Stimulated activated CD8-positive, alpha-beta memory T cell treated with anti-CD3 and anti-CD28 coated beads, Interleukin-4, amount 100 ng/mL, for 48 hours (primary cell): ENCODE measurements at regions not wholly inside any gene's neighbourhood (a gene's known extent, or its start where the extent isn't known, plus 50 kb on each side); places are given as distances from the start of the nearest gene placed in this dataset.

Experiments used
- DNase-seq: peaks from one replicate; pipeline ENCODE4 v3.0.0-alpha.2; 2020

DNA sequence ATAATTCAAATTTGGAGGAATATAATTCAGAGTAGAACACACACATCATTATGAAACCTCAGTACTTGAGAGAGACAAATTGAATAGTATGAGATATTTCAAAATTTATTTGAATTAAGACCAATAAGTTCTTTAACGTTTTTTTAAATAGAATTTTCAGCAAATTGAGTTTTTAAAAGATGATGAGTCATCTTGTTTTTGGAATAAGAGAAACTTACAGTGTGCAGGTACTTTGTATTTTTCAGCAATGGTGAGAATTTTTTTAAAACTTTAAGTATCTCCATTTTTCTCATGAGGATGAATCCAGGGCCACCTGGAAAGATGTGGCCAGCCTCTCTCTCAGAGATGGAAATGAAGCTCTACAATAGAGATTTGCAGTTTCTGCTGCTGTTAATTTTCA lies 1015.0 kb upstream of the TENM4 start:
- DNase-seq, result no peak

DNA sequence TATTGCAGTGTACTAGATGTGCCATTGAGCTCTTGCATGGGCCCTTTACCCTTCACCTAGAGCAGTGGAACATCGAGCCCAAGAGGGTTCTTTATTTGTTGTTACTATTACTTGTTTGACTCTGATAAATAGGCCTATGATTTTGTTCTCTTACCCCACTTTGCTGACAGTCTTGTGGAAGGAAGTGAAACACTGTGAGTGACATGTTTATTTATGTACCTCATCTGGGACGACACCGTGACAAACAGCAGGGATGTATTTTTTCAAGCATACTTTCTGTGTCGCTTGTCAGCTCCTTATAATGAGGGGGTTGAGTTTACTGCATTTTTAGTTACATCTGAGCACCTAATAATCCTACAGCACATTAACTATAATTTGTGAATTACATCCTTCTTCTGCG lies 1010.3 kb upstream of the TENM4 start:
- no peak for DNase-seq

DNA sequence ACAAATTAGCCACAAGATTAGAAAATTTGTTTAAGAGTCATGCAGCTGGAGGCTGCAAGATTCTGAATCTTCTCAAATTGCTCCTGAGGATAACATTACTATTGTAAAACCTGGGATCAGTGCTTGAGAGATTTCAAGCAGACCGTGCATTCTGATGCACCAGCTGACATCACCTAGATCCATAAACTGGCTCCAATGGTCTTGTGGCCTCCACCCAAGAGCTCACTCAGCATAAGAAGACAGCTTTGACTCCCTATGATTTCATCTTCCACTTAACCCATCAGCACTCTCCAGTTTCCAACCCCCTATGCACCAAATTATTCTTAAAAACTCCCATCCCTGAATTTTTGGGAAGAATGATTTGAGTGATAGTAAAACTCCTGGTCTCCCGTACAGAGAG lies 1007.9 kb upstream of the TENM4 start:
- DNase-seq, result no peak

DNA sequence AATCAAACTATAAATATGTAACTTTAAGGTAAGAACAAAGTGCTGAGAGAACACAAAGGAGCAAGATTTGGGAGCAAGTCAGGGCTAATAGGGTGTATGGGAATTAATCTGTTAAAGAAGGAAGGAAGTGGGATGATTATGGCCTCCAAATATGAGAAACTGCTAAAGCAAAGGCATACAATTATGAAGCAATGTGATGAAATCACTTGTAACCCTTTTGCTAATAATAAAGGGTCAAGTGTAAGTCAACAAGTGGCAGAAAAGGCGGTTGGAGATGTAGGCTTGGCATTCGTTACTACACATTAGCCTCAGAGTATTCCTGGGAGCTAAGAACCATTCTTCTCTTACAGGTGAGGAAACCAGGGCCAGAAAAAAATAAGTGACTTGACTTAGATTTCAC lies 1002.3 kb upstream of the TENM4 start:
- DNase-seq, result no peak

DNA sequence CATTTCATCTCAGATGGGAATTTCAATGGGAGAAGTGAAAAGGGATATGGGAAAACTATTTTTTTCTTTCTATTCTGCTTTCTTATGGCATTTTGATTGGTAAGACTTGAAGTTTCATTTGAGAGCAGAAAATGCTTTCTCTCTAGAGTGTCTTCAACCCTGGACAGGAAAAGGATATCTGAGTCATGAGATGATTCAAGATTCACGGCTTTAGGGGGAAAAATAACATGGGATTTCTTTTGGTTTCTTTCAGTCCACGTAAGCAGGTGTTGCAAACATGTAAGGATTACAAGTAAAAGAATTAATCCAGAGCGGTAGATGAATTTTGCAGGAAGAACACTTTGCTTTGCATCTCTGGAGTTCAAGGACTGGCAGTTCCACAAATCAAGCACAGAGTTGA lies 1001.0 kb upstream of the TENM4 start:
- DNase-seq, result no peak

DNA sequence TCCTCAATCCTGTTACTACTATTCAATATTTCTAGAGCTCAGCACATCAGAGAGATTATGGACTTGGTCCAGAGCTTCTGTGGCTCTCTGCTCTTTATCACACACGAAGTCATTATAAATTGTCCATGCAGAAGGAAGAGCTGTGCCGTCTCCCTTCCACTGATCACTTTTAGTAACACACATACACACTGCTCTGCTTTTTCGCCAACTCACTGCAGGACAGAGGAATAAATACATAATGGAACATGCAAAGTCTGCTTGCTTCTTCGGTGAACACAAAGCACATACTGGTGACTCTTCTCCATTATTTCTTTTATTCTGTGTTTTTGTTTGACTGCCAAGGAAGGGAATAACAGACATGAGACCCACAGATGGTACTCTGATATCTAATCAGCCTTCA lies 1000.0 kb upstream of the TENM4 start:
- DNase-seq, result no peak

DNA sequence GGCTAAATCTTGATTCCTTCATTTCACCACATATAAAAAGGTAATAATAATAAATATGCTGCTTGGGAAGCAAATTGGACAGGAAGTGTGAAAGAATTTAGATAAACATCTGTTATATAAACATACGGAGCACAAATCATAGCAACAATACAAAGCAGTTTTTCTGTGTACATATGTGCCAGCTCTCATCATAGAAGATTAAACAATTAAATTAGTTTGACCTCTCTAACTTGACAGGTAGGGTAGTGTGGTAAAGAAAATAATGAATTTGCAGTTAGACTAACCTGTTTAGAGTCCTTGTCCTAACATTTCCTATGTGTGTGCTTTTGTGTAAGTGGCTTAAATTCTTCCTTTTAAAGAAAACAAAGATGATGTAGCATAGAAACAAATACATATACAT lies 995.7 kb upstream of the TENM4 start:
- DNase-seq, result no peak

DNA sequence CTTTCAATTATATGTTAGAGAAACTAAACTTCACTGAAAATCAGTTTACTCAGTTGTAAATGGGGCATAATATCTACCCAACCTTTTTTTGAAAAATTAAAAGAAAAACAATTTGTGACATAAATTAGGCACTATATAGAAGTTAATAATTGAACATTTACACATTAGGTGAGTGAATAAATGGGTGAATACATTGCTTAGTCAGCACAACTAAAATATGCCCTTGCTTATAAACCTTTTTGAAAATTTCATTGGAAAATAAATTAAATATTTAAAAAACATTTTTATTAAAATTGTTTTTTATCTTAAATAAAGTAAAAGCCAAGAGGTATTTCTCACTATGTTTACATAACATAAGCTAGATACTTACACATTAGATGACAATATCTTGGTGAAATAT lies 994.5 kb upstream of the TENM4 start:
- DNase-seq, result no peak

DNA sequence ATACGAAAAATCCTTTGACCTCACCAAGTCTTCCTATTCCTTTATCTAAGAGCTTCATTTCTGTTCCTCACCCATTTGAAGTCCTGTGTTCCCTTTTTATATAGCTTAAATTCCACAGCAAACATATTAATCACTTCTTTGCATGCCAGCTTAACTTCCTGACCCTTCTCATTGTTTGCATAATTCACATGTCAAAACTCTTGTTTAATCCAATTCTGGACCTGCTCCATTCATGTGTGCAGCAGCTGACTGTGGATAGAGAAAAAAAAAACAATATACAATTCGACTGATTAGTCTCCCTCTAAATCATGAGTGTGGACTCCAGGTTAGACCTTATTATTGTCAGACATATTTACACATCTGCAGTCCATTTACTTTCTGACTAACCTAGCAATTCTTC lies 991.2 kb upstream of the TENM4 start:
- DNase-seq, result no peak

DNA sequence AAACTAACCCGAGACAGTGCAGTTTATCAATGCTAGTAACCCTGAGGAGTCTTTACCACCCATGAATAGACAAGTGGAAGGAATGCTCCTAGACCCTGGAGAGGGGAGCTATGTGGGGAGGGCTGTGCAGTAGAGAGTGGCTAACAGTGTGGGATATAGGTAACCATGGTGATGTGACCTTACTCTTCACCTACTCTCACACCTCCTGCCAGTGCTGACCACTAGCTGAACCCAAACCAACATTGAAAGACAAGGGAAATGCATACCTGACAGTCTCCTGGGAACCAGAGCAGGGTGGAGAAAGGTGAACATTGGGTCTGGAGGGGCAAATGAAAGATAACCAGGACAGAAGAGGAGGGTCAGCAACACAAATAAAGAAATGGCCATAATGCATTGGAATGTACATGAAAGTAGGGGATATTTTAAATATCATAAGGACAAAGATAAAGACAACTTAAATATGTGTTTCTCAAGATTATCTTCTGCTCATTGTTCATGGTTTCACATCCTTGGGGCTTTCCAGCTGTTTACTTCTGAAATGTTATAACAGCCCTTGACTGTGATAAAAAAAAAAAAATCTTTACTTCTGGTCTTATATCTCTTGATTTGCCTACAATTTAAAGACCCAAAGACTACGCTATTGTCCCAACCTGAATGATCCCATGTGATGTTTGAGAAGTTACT lies 983.3 kb upstream of the TENM4 start:
- DNase-seq, result no peak

DNA sequence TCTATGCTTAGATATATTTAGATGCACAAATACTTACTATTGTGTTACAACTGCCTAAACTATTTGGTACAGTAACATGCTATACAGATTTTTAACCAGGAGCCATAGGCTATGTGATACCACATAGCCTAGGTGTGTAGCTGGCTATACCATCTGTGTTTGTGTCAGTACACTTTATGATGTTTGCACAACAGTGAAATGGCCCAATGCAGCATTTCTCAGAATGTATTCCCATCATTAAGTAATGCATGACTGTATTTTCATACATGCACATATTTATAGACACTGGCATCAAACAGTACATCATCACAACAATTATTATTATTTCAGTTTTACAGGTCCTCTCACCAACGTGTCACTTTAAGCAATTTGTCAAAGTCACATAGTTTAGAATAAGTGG lies 979.5 kb upstream of the TENM4 start:
- no peak for DNase-seq

DNA sequence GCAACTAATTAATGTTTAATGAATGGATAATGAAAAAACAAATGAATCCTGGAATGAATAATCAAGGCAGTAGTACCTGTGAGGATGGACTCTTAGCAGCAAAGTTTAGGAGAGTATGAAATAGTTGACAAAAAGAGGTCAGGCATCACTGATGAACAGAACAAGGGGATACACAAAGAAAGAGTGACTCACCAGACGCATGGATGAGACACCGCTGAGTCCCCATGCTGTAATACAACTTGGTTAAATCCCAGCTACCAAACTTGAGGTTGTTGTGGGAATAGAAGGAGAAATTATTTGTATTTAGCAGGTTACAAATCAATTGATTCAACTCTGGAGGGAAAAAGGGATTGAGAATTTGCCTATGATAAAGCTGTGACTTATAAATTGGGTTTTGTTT lies 976.9 kb upstream of the TENM4 start:
- no peak for DNase-seq

DNA sequence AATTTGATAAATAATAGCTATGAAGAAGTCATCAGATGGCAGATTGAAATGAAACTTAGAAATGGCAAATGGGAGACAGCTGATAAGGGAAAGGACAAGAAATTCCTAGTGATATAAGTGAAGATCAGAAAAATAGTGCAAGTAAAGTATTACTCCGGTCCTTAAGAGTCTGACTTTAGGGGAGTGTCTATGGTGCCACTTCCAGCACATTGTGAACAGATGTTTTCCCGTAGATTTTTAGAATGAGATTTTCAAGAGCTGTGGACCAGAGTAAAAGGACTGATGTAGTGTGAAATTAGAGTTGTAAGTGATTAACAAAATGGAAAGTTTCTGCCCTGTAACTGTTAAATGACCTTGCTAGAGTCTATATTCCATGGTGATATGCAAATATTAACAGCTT lies 974.8 kb upstream of the TENM4 start:
- no peak for DNase-seq

DNA sequence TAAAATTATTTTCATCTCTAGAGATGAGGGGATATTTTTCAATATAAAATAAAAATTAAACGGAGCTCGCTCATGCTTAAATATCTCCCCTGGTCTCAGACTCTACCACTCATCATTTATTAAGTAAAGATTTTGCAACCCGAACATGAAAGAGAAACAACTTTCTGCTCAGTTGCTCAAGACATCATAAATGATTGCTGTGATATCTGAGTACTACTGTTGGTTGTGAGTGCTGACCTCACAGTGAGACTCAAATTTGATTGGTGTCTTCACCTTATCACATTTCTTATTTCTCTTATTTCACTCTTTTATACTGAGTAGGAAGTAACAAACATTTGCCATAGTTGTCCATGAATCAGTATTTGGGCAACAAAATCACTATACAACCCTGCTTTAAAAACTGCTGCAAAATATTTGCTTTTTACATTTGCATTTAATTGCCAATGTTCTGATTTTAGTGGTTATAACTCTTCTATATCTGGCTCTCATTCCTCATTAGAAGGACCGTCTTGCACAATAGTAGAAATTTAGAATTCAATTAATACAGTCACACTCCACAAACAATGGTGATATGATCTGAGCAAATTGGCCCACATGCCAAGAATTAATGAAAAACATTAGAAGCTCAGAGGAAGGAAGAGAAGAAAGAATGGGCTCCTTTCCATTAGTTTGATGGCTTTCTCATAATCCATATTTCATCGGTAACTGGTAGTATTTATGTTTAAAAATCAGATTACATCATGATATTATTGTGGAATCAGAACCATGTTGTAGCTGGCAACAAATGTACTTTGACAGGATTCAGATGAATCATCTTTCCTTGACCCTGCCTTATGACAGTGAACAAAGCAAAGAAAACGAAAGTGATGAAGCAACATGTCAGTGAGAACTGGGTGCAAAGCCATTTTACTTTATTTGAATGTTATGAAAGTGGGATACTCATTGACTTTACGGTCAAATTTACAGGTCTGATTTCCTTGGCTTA lies 973.6 kb upstream of the TENM4 start:
- no peak for DNase-seq

DNA sequence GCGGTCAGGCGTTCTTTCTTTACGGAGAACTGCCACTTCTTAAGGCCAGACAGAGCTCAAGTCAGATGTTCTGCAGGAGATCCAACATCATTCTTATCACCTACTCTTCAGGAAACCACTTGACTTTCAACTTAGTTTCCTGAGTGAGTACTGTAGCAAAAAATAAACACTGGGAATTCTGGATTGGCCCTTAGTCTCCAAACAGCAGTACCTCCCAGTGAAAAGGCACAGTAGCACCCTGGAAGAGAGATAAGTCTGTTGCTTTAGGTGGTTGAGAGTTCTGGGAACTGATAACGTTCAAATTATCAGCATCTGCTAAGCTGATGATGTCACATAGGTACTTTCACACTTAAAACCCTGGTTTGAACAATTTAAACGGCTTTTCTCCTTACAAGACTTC lies 971.8 kb upstream of the TENM4 start:
- DNase-seq, result no peak

DNA sequence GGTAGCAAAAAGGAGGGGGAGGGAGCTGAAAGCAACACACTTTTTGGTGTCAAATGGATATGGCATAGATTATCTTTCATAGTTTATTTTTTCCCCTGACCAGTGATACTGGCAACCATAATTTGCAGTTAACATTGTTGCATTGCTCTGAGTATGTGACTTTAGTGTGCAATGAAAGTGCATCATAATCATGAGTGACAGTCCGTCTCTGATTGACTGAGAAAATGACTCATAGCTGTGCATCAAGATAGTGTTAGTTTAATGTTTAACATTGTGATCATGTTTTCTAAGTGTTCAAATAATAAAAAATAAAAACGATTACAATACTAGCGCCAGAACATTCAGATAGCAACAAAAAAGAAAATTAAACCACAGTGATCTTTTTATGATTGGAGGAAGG lies 952.4 kb upstream of the TENM4 start:
- no peak for DNase-seq

DNA sequence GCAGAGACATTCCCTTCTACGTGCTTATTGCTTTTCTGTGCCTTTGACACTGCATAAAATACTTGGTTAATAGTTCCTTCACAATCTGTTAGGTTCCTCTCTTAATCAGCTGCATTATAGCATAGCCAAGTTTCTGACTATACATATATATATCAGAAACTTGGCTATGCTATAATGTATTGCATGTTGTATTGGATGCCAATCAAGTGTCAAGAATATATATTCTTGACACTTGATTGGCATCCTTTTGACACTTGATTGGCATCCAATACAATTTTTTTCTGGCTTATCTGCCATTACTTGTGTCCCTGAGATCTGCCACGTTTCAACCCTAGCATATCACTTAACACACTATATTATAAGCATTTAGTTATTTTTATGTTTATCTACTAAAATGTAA lies 949.7 kb upstream of the TENM4 start:
- no peak for DNase-seq

DNA sequence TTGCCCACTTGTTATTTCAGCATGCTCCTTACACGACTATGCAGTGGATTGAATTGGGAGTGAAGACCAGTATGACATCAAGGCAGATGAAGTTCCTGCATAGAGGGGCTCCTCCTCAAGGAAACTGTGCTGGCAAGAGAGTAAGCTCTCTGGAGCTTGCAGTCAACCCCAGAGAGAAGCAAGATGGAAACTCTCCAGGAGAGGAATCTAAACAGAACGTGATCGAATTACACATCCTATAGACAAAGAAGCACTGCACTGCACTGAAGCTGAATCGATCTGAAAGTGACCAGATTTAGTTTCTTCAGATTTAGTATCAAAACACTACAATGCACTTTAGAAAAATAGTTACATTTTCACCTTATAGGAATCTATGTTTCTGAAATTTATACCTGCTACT lies 947.7 kb upstream of the TENM4 start:
- DNase-seq, result no peak

DNA sequence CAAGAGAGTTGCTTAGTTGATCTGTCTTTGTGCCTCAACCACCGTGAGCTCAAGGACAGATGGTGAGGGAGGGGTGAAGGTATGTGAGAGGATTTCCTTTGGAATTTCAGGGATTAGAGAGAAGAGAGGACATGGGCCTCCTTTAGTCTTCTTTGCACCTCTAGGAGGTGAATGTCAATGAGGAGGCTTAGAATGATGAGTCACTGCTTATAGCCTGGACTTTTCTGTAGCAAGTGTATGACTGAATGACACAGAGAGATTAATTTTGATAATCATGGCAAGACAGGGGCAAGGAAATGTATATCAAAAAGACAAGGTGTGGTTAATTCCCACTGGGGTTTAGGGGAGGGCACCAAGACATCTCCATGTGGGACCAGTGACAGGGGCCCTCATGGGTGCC lies 947.3 kb upstream of the TENM4 start:
- no peak for DNase-seq

DNA sequence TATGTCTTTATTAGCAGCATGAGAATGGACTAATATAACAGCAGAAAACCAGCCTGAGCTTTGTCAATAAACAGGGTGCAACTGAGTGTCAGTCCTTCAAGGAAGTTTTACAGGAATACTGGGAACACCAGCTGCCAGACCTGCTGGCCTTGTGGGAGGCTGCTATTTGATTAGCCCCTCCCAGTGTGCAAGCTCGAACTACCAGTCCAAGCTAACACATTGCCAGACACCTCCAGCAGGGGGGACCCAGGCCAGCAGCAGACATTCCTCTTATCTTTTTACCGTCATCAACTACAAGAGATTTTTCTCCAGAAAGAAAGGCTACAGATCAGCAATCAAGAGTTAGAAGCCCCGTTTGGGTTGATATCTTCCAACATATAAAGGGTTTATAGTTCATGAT lies 942.8 kb upstream of the TENM4 start:
- DNase-seq, result no peak

DNA sequence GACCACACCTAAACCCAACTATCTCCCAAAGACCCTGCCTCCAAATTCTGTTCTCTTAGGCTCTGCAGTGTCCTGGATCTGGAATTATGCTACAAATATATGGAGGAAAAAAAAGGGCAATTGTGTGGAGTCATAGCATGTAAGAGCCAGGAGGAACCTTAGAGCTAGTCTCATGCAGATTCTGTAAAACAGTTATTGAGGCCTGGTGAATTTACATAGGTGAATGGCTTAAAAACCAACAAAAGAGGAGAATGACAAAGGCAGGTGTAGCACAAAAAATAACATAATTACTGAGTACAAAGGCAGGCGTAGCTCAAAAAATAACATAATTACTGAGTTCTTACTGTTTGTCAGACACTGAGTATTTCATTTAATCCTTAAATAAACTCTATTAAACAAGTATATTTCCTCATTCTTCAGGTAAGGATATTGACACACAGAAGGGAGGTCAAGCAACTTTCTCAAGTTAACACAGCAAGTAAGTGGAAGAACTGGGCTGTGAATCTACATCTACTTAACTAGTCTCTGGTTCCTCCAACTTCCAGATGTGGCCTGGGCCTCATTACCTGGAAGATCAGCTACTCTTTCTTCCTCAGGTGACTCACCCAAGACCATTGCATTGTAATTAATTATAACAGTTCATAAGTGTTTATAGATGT lies 938.9 kb upstream of the TENM4 start:
- no peak for DNase-seq

DNA sequence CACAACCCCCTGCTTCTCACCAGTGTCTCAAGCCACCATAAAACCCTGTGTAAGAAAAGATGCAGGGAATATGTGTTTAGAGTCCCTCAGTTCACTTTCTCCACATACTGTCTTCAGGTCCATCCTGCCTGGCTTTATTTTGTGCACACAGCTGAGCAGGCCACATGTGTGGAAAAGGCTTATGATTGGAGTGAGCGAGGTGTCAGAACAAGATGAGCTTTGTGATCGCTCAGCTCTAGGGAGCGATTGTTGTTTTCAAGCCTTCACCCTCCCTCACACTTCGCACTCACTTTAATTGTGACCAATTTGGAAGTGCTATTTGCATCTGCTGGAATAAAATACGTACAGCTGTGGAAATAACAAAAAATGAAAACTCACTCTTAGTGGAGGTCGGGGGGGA lies 931.1 kb upstream of the TENM4 start:
- DNase-seq, result no peak

DNA sequence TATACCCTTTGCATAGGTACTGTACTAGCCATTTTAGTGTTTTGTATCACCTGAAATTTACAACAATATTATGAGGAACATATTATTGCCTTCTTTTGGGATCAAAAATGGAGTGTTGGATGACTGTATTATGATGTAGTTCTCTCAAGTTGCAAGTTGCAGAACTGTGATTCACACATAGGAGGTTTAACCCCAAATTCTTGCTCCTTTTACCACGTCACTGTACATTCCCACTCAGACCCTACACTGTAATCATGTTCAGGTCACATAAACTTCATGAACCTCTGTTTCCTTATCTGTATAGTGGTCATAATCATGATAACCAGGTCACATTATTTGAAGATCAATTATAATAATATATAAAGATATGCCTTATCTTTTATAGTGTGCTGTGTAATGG lies 925.1 kb upstream of the TENM4 start:
- no peak for DNase-seq
